K562 (cell line): ENCODE measurements at regions not wholly inside any gene's neighbourhood (a gene's known extent, or its start where the extent isn't known, plus 50 kb on each side); places are given as distances from the start of the nearest gene placed in this dataset.

Source experiments
- ATAC-seq: fragments of 200-7000 bp; cut with Tn5 transposase; 3 replicates; pipeline ENCODE4 v1.9.1; 2020; ENCODE audit warnings: moderate library complexity
- BruUV-seq: library from RNA; stranded (reverse); fragments of 400-500 nt; replicated peaks from 2 replicates; lab custom pipeline; 2021; lab: Mats Ljungman, UMichigan
- CTCF ChIA-PET: fragments of 300-600 bp; formaldehyde crosslinking; extraction: SDS; loops from one replicate; lab custom pipeline; 2021; ENCODE audit warnings: low intra/inter-chr PET ratio; lab: Yijun Ruan, JAX
- POLR2A ChIA-PET: fragments of 300-600, 350-650 bp; sonication (Branson Sonifier 250); formaldehyde crosslinking; extraction: SDS; loops from one replicate; lab custom pipeline; 2021; ENCODE audit warnings: antibody characterized with exemption, inconsistent platforms; lab: Yijun Ruan, JAX
- DNase-seq, 4 experiments: peaks; one replicate each; pipeline versions ENCODE4 v3.0.0 to v3.0.0-alpha.2; 2011 to 2018; ENCODE audit warnings: low spot score in 3 of 4, mixed read lengths in 3 of 4; ENCODE audit errors: extremely low read depth in 1 of 4
- FAIRE-seq: peaks from 2 replicates; lab custom pipeline; 2011; peaks lifted over from hg19 to GRCh38; lab: Jason Lieb, UNC
- H2AFZ ChIP-seq: 2 replicates; pipeline ENCODE4 v1.6.0; 2011; ENCODE audit warnings: low read depth, low read length, control low read depth, inconsistent platforms
- H3K27ac ChIP-seq: fragments of 200-600 bp; 3 replicates; pipeline ENCODE4 v1.8.0; 2011; ENCODE audit warnings: low read depth, mild to moderate bottlenecking, control low read depth, inconsistent platforms, low read length, moderate library complexity, mixed read lengths; ENCODE audit errors: extremely low read depth
- H3K27me3 ChIP-seq, 2 experiments: fragments of 300-600 bp in 1 of 2; 2 replicates in 1 of 2; 3 replicates in 1 of 2; pipeline versions ENCODE4 v1.6.0 to v1.8.0; 2011; ENCODE audit warnings: inconsistent platforms in 2 of 2, low read length in 2 of 2, mild to moderate bottlenecking in 1 of 2, mixed read lengths in 1 of 2, moderate library complexity in 1 of 2; ENCODE audit not compliant: control insufficient read depth in 2 of 2, insufficient read depth in 2 of 2
- H3K36me3 ChIP-seq: fragments of 300-600 bp; 3 replicates; pipeline ENCODE4 v1.8.0; 2011; ENCODE audit warnings: mild to moderate bottlenecking, low read length, inconsistent platforms; ENCODE audit not compliant: control insufficient read depth, insufficient read depth
- H3K4me1 ChIP-seq, 2 experiments: fragments of 200-600 bp in 1 of 2; replicated peaks in 1 of 2; 2 replicates in 1 of 2; 3 replicates in 1 of 2; pipeline versions ENCODE4 v1.5.1 to v1.8.0; 2011; ENCODE audit warnings: inconsistent platforms in 2 of 2, low read length in 2 of 2, mild to moderate bottlenecking in 1 of 2, mixed read lengths in 1 of 2, moderate library complexity in 1 of 2; ENCODE audit not compliant: control insufficient read depth in 2 of 2, insufficient read depth in 2 of 2
- H3K4me2 ChIP-seq: 2 replicates; pipeline ENCODE4 v1.6.1; 2011; ENCODE audit warnings: low read length, control low read depth, inconsistent platforms, mixed read lengths; ENCODE audit not compliant: insufficient read depth
- H3K4me3 ChIP-seq: fragments of 200-600 bp; sonication (generic), shearing (Covaris generic); 2 replicates; pipeline ENCODE4 v1.5.1; 2016; ENCODE audit warnings: control low read depth, inconsistent platforms
- H3K79me2 ChIP-seq: fragments of 200-600 bp; 3 replicates; pipeline ENCODE4 v1.8.0; 2011; ENCODE audit warnings: low read length, inconsistent platforms; ENCODE audit not compliant: control insufficient read depth, insufficient read depth
- H3K9ac ChIP-seq, 2 experiments: 2 replicates each; pipeline versions ENCODE4 v1.6.0 to v1.6.1; 2011; ENCODE audit warnings: low read depth in 2 of 2, low read length in 2 of 2, control low read depth in 1 of 2, inconsistent platforms in 1 of 2, mild to moderate bottlenecking in 1 of 2, mixed read lengths in 1 of 2; ENCODE audit not compliant: insufficient read depth in 1 of 2
- H3K9me1 ChIP-seq: one replicate; pipeline ENCODE4 v1.6.0; 2011; ENCODE audit warnings: inconsistent platforms, mild to moderate bottlenecking, low read length, moderate library complexity; ENCODE audit not compliant: control insufficient read depth, insufficient read depth
- H3K9me3 ChIP-seq: replicated peaks from 2 replicates; pipeline ENCODE4 v1.5.1; 2011; ENCODE audit warnings: low read depth, low read length, inconsistent platforms; ENCODE audit not compliant: control insufficient read depth, insufficient read depth
- H4K20me1 ChIP-seq: replicated peaks from 2 replicates; pipeline ENCODE4 v1.6.1; 2011; ENCODE audit warnings: low read length, inconsistent platforms, mixed read lengths; ENCODE audit not compliant: control insufficient read depth, insufficient read depth
- CCAR2 ChIP-seq: fragments of 200-400 bp; formaldehyde crosslinking; IDR thresholded peaks from 2 replicates; pipeline ENCODE4 v1.6.1; 2017; ENCODE audit warnings: mild to moderate bottlenecking, low read depth, low read length
- ETV6 ChIP-seq, 3 experiments: fragments of 150-350 bp in 1 of 3; sonication (generic) in 1 of 3; formaldehyde crosslinking in 1 of 3; IDR thresholded peaks; 2 replicates each; pipeline versions ENCODE4 v1.6.1 to v1.8.0; 2014 to 2022; ENCODE audit warnings: borderline replicate concordance in 2 of 3, low read depth in 2 of 3, antibody characterized with exemption in 1 of 3, low read length in 1 of 3, mild to moderate bottlenecking in 1 of 3, missing genetic modification reagents in 1 of 3
- FOSL1 ChIP-seq: fragments of 200-800 bp; sonication (Bioruptor generic); conservative IDR thresholded peaks from 2 replicates; pipeline ENCODE4 v1.6.1; 2016; ENCODE audit warnings: missing genetic modification characterization, missing compliant biosample characterization
- GTF2E2 ChIP-seq: fragments of 200-800 bp; sonication (Bioruptor generic); IDR thresholded peaks from 2 replicates; pipeline ENCODE4 v1.6.1; 2016; ENCODE audit warnings: missing genetic modification characterization, missing compliant biosample characterization
- MAFK ChIP-seq: IDR thresholded peaks from 2 replicates; pipeline ENCODE4 v1.6.1; 2011; ENCODE audit warnings: low read length, improper control_type of control experiment
- MCM3 ChIP-seq: fragments of 450-650 bp; IDR thresholded peaks from 2 replicates; pipeline ENCODE4 v1.6.1; 2016
- THRAP3 ChIP-seq: fragments of 450-650 bp; IDR thresholded peaks from 2 replicates; pipeline ENCODE4 v1.6.1; 2016; ENCODE audit warnings: mild to moderate bottlenecking, inconsistent platforms, borderline replicate concordance
- ZFP1 ChIP-seq: fragments of 450-650 bp; formaldehyde crosslinking; IDR thresholded peaks from 2 replicates; pipeline ENCODE4 v1.4.0; 2020; ENCODE audit warnings: mild to moderate bottlenecking, mixed read lengths
- ZNF785 ChIP-seq: fragments of 250-450 bp; sonication (Bioruptor Pico); IDR thresholded peaks from 2 replicates; pipeline ENCODE4 v1.4.0; 2020; ENCODE audit warnings: mild to moderate bottlenecking
- WGBS: fragments of 100-300 bp; shearing (Covaris generic); methylation state at CpG from one replicate; pipeline ENCODE4 v1.1.6; 2016; ENCODE audit warnings: low coverage, mixed read lengths; ENCODE audit not compliant: insufficient coverage; ENCODE audit errors: missing lambda C conversion rate; 5-methylcytosine and 5-hydroxymethylcytosine counted together
- in situ Hi-C: fragments of 300-500 bp; cut with MboI; formaldehyde crosslinking; loops from 4 replicates; pipeline ENCODE4 v1.15.0; 2018; ENCODE audit warnings: inconsistent platforms, mixed read lengths
- intact Hi-C: fragments of 100-400 bp; cut with micrococcal nuclease; formaldehyde crosslinking; loops from 2 replicates; pipeline ENCODE4 v1.14.2; 2022
- TF ChIP-seq, protein P1 (sequence below): fragments of 250-450 bp; sonication (Bioruptor Pico); IDR thresholded peaks from 2 replicates; pipeline ENCODE4 v1.5.0; 2021; ENCODE audit warnings: mild to moderate bottlenecking, moderate library complexity
- TF ChIP-seq, protein P2 (sequence below), 2 experiments: fragments of 450-650 bp; IDR thresholded peaks; 2 replicates each; pipeline ENCODE4 v1.6.1; 2016

DNA sequence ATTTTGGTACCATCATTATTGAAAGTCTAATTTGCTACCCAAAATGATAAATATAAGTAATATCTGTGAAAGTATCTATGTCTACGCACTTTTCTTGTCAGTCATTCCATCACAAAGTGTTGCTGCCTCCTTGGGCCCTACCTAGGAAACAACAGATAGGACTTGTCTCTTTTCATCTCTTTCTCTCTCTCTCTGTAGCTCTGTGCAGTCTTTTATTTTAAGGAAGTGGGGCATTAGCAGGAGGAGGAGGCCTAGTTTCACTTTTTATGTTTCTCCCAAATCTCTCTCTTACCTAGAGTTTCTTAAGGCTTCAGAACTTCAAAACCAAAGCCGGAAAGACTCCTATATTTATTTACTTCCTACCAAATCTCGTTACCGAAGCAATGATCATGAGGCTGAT, 354.8 kb upstream of the LUZP2 start (continued):
- TF ChIP-seq, protein P1, sequence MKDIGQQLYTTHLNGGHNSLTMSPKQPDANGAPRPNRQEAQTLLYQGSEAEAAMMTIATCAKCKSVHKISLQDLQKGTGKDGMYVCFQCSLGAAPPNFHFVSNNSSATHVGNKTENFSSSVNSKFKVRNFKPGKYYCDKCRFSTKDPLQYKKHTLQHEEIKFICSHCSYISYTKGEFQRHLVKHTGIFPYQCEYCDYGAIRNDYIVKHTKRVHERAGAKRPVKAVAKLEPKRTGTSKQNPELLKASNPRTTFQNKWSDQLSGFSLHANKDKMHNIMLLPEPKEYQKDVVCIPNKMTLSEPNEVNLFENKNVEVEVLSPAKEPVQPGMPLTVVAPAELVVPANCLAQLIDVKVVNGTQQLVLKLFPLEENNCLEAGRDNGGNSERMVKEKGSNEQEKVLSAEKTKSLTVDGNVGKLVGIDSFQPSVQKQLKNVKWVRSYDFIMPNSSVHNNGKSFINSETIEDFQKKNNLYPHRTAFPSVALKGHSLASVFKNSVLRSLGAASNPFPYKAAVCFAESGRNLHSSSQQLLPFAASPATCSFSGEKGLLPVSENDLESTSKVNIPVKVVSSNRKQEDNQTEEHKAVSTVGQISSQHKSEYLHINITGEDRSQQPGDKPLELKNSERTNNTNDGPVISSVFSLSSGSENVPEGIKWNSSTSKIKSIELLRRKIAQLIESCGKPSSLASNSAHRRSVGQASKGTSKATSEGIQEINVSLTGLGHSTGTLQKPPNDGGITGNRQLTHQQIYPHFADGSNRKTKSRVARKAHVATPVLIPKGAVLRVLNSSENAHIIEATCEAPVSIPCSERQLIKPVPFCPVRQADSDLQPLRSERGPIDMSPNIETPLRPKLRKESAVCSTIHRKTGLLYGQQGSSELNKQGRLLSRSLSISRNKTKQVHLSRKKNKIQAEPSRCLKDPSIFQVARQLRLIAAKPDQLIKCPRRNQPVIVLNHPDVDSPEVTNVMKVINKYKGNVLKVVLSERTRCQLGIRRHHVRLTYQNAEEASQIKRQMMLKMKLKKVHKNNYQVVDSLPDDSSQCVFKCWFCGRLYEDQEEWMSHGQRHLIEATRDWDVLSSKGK (CRISPR knock-in tag) = no peak
- TF ChIP-seq ETV6 (IDR thresholded peaks at IDR 0.05; ENCODE audit: borderline replicate concordance in 1 of 2, low read depth in 2 of 2, low read length in 1 of 2) = no peak
- no peak for TF ChIP-seq ETV6 (CRISPR knock-in tag; IDR thresholded peaks at IDR 0.05; ENCODE audit: borderline replicate concordance)
- no peak for TF ChIP-seq MAFK
- no peak for TF ChIP-seq FOSL1 (tag)
- no peak for TF ChIP-seq THRAP3

DNA sequence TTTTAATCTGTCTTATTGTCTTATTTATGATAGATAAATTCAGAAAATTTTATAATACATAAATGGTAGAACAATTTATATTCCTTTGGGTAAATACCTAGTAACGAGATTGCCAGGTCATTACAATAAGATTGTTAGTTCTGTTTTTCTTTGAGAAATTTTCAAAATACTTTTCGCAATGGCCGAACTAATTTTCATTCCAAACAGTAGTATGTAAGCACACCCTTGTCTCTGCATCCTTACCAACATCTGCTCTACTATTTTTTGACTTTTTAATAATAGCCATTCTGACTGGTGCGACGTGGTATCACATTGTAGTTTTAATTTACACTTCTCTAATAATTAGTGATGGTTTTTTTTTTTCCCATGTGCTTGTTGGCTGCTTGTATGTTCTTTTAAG, 351.4 kb upstream of the LUZP2 start:
- in situ Hi-C loops (no loop called here), intact Hi-C loops (no loop called here)
- Histone ChIP-seq H3K4me2 (no peak overlapping the region), H4K20me1 (no peaks in the 10 kb centered on the region), H3K9ac (no peak overlapping the region), H3K79me2 (no peaks in the 10 kb centered on the region), H3K9me1 (no peaks in the 10 kb centered on the region), H3K27me3 (no peaks in the 10 kb centered on the region), H3K27ac (no peak overlapping the region), H3K9me3 (no peaks in the 10 kb centered on the region), H3K36me3 (no peaks in the 10 kb centered on the region), H3K4me3 (no peak overlapping the region), H2AFZ (no peak overlapping the region), H3K4me1 (no peaks in the 10 kb centered on the region)
- no peak for ATAC-seq
- ChIA-PET POLR2A (no interaction called here), CTCF (no interaction called here)
- no TSS peak for BruUV-seq
- WGBS = 1% methylated on average over 5 of the region's 5 CpGs
- no peak for FAIRE-seq
- no peak for DNase-seq
- no peak for TF ChIP-seq CCAR2
- TF ChIP-seq ZNF785 (CRISPR knock-in tag) = no peak
- TF ChIP-seq ZFP1 (CRISPR knock-in tag) = no peak
- TF ChIP-seq, protein P2, sequence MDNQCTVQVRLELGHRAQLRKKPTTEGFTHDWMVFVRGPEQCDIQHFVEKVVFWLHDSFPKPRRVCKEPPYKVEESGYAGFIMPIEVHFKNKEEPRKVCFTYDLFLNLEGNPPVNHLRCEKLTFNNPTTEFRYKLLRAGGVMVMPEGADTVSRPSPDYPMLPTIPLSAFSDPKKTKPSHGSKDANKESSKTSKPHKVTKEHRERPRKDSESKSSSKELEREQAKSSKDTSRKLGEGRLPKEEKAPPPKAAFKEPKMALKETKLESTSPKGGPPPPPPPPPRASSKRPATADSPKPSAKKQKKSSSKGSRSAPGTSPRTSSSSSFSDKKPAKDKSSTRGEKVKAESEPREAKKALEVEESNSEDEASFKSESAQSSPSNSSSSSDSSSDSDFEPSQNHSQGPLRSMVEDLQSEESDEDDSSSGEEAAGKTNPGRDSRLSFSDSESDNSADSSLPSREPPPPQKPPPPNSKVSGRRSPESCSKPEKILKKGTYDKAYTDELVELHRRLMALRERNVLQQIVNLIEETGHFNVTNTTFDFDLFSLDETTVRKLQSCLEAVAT (IDR thresholded peaks at IDR 0.05) = no peak
- TF ChIP-seq GTF2E2 = no peak
- TF ChIP-seq MCM3 = no peak
